ENCODE measurements at regions not wholly inside any gene's neighbourhood (a gene's known extent, or its start where the extent isn't known, plus 50 kb on each side); places are given as distances from the start of the nearest gene placed in this dataset.

GRCh38 chr21:31555741-31556191 lies 103.7 kb upstream of the SOD1 start:
- no peak for TF ChIP-seq POLR2AphosphoS5 (IDR thresholded peaks at IDR 0.05; ENCODE audit: low read depth)
- TF ChIP-seq, protein P1, sequence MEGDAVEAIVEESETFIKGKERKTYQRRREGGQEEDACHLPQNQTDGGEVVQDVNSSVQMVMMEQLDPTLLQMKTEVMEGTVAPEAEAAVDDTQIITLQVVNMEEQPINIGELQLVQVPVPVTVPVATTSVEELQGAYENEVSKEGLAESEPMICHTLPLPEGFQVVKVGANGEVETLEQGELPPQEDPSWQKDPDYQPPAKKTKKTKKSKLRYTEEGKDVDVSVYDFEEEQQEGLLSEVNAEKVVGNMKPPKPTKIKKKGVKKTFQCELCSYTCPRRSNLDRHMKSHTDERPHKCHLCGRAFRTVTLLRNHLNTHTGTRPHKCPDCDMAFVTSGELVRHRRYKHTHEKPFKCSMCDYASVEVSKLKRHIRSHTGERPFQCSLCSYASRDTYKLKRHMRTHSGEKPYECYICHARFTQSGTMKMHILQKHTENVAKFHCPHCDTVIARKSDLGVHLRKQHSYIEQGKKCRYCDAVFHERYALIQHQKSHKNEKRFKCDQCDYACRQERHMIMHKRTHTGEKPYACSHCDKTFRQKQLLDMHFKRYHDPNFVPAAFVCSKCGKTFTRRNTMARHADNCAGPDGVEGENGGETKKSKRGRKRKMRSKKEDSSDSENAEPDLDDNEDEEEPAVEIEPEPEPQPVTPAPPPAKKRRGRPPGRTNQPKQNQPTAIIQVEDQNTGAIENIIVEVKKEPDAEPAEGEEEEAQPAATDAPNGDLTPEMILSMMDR (IDR thresholded peaks at IDR 0.05; ENCODE audit: insufficient read depth, low read length) = no peak
- no peak for TF ChIP-seq REST (IDR thresholded peaks at IDR 0.05; ENCODE audit: insufficient replicate concordance, low read depth)

Data from HL-60 (cell line).